ENCODE measurements at regions not wholly inside any gene's neighbourhood (a gene's known extent, or its start where the extent isn't known, plus 50 kb on each side); places are given as distances from the start of the nearest gene placed in this dataset.
"Not testable (repeated sequence)": the region's sequence is repeated elsewhere in the genome, so short reads cannot be mapped to it uniquely, and the experiment has no call there.

GRCh38 chr12:105457026-105457425 is 126.5 kb downstream of the C12orf75 start:
- DNase-seq = peak; percentile 27

- peak; percentile 28 for DNase-seq
Observed at GRCh38 chr12:105459760-105460330, 129.4 kb downstream of the C12orf75 start.

GRCh38 chr12:105461271-105461943 is 130.9 kb downstream of the C12orf75 start:
- DNase-seq = peak; percentile 51

GRCh38 chr12:105461944-105462762 is 131.7 kb downstream of the C12orf75 start:
- no peak for DNase-seq

- peak; percentile 80 for DNase-seq
Observed at GRCh38 chr12:105462831-105463230, 132.3 kb downstream of the C12orf75 start.

- DNase-seq = no peak
Observed at GRCh38 chr12:105464406-105464805, 133.9 kb downstream of the C12orf75 start.

GRCh38 chr12:105466231-105466900 is 135.9 kb downstream of the C12orf75 start:
- DNase-seq = no peak

- DNase-seq = peak; percentile 26
Observed at GRCh38 chr12:105466901-105467598, 136.6 kb downstream of the C12orf75 start.

GRCh38 chr12:105467710-105468366 is 137.3 kb downstream of the C12orf75 start:
- no peak for DNase-seq

- no peak for DNase-seq
Observed at GRCh38 chr12:105468464-105468863, 138.0 kb downstream of the C12orf75 start.

- no peak for DNase-seq
Observed at GRCh38 chr12:105469211-105469610, 138.7 kb downstream of the C12orf75 start.

- DNase-seq = peak; percentile 28
Observed at GRCh38 chr12:105469701-105470100, 139.2 kb downstream of the C12orf75 start.

- DNase-seq = no peak
Observed at GRCh38 chr12:105470102-105470501, 139.6 kb downstream of the C12orf75 start.

- no peak for DNase-seq
Observed at GRCh38 chr12:105470601-105471000, 140.1 kb downstream of the C12orf75 start.

- peak; percentile 55 for DNase-seq
Observed at GRCh38 chr12:105474672-105475071, 144.2 kb downstream of the C12orf75 start.

- no peak for DNase-seq
Observed at GRCh38 chr12:105476616-105477015, 146.1 kb downstream of the C12orf75 start.

GRCh38 chr12:105477873-105478272 is 147.4 kb downstream of the C12orf75 start:
- DNase-seq = no peak

GRCh38 chr12:105478788-105479187 is 148.3 kb downstream of the C12orf75 start:
- DNase-seq = not testable (repeated sequence)

- no peak for DNase-seq
Observed at GRCh38 chr12:105479710-105480109, 149.2 kb downstream of the C12orf75 start.

GRCh38 chr12:105480162-105480561 is 149.7 kb downstream of the C12orf75 start:
- DNase-seq = peak; percentile 54

- peak; percentile 71 for DNase-seq
Observed at GRCh38 chr12:105481392-105482300, 151.2 kb downstream of the C12orf75 start.
